NCI-H510A treated with DMSO at 0.1 percent for 48 hours (cell line): ENCODE measurements at regions not wholly inside any gene's neighbourhood (a gene's known extent, or its start where the extent isn't known, plus 50 kb on each side); places are given as distances from the start of the nearest gene placed in this dataset.

Experiments used
- DNase-seq: peaks from one replicate; lab custom pipeline; 2025; lab: John Stamatoyannopoulos, UW

- DNase-seq = no peak
Measured at GRCh38 chr6:155521719-155522118, 66.1 kb upstream of the NOX3 start.

GRCh38 chr6:155520078-155520477 is 64.4 kb upstream of the NOX3 start:
- no peak for DNase-seq

- no peak for DNase-seq
Measured at GRCh38 chr6:155519176-155519738, 63.6 kb upstream of the NOX3 start.

- DNase-seq = no peak
Measured at GRCh38 chr6:155517294-155517693, 61.7 kb upstream of the NOX3 start.

- no peak for DNase-seq
Measured at GRCh38 chr6:155510879-155511278, 55.2 kb upstream of the NOX3 start.

GRCh38 chr6:155509743-155510475 is 54.3 kb upstream of the NOX3 start:
- DNase-seq = no peak

- no peak for DNase-seq
Measured at GRCh38 chr6:155505608-155505989, 50.0 kb upstream of the NOX3 start.
